Mononuclear cell (primary cell): ENCODE measurements at regions not wholly inside any gene's neighbourhood (a gene's known extent, or its start where the extent isn't known, plus 50 kb on each side); places are given as distances from the start of the nearest gene placed in this dataset.
A peak's percentile ranks its signal among the peaks of the same experiment; 100 is the strongest.
"Not testable (repeated sequence)": the region's sequence is repeated elsewhere in the genome, so short reads cannot be mapped to it uniquely, and the experiment has no call there.

Source experiments
- H3K27me3 ChIP-seq: 2 replicates; pipeline ENCODE4 v1.6.0; 2011; ENCODE audit warnings: low read length, control low read depth; ENCODE audit not compliant: insufficient read depth
- H3K4me1 ChIP-seq: 2 replicates; pipeline ENCODE4 v1.5.1; 2011; ENCODE audit warnings: mild to moderate bottlenecking, low read length, control low read depth; ENCODE audit not compliant: insufficient read depth
- H3K4me3 ChIP-seq: 2 replicates; pipeline ENCODE4 v1.5.1; 2011; ENCODE audit warnings: mild to moderate bottlenecking, low read length, moderate library complexity
- H3K9me3 ChIP-seq: 2 replicates; pipeline ENCODE4 v1.5.1; 2011; ENCODE audit warnings: low read depth, mild to moderate bottlenecking, control low read depth, low read length

DNA sequence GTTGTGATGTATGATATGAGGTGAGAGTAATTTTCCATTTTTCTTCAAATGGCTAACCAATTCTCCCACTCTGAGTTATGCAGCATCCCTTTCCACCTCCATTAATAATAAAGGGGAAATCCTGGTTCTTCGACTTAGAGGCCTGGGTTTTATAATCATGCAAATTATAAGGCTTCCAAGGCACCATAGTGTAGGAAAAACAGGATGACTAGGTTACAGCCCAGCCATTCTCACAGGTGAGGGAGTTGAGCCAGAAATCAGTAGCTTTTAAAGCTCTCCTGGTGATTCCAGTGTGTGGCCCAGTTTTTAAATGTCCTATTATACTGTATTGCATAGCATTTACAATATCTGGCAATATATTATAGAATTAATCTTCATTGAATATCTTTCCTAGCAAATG is 203.1 kb downstream of the ARHGEF9 start:
- Histone ChIP-seq H3K4me3 (no peak overlapping the region), H3K27me3 (no peaks in the 10 kb centered on the region), H3K4me1 (no peaks in the 10 kb centered on the region), H3K9me3 (no peaks in the 10 kb centered on the region)

DNA sequence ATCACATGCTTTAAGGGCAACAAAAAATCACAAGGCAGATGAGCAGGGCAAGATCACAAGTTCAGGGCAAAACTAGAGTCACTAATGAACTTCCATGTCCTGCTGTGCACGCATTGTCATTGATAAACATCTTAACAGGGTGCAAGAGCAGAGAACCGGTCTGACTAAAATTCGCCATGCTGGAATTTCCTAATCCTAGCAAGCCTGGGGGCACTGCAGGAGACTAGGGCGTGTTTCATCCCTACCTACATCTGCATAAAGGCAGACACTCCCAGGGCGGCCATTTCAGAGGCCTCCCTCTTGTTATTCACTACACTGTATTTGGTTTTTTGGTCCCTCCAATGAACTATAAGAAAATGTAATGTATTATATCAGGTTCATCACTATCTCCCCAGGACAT is 203.6 kb downstream of the ARHGEF9 start:
- no peak overlapping the region for H3K4me3 ChIP-seq

DNA sequence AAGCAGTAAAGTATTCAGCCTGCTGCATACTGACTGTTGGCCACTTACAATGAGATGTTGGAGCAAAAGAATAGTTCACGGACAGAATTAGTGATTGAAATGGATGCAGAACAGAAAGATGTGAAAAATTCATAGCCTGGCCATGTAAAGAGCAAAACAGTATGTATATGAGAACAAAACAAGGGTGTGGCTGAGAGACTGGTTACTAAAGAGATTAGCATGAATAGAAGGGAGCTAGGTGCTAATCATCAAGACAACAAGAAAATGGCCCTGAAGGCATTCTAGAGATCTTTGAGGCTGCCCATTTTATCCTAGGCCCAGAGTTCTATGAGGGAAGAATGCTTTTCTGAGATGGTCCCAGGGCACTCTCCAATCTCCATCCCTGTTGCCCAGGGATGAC is 208.5 kb downstream of the ARHGEF9 start:
- Histone ChIP-seq H3K27me3 (no peaks in the 10 kb centered on the region), H3K4me3 (no peak overlapping the region), H3K4me1 (no peaks in the 10 kb centered on the region), H3K9me3 (no peaks in the 10 kb centered on the region)

More for the DNA sequence above, 203.6 kb downstream of the ARHGEF9 start:
- no peaks in the 10 kb centered on the region for H3K27me3 ChIP-seq
- H3K9me3 ChIP-seq = no peaks in the 10 kb centered on the region
- H3K4me1 ChIP-seq = no peaks in the 10 kb centered on the region

DNA sequence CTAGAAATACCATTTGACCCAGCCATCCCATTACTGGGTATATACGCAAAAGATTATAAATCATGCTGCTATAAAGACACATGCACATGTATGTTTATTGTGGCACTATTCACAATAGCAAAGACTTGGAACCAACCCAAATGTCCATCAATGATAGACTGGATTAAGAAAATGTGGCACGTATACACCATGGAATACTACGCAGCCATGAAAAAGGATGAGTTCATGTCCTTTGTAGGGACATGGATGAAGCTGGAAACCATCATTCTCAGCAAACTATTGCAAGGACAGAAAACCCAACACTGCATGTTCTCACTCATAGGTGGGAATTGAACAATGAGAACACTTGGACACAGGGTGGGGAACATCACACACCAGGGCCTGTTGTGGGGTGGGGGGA is 209.3 kb downstream of the ARHGEF9 start:
- not testable (repeated sequence) for H3K27me3 ChIP-seq, H3K4me3 ChIP-seq, H3K9me3 ChIP-seq, H3K4me1 ChIP-seq

DNA sequence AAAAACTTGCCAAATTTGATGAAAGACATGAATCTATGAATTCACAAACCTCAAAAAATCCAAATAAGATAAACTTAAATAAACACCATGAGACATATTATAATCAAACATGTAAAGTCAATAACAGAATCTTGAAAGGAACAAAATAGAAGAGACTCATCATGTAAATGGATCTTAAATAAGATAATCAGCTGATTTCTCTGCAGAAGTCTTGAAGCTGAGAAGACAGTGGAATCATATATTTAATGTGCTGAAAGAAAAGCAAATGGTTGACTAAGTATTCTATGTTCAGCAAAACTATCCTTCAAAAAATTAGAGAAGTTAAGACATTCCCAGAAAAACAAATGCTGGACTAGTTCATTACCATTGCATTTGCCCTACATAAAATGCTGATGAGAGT is 215.7 kb upstream of the SPIN4 start:
- Histone ChIP-seq H3K9me3 (no peaks in the 10 kb centered on the region), H3K4me3 (no peak overlapping the region), H3K4me1 (peaks cover 2% of the 10 kb centered on the region), H3K27me3 (no peaks in the 10 kb centered on the region)

DNA sequence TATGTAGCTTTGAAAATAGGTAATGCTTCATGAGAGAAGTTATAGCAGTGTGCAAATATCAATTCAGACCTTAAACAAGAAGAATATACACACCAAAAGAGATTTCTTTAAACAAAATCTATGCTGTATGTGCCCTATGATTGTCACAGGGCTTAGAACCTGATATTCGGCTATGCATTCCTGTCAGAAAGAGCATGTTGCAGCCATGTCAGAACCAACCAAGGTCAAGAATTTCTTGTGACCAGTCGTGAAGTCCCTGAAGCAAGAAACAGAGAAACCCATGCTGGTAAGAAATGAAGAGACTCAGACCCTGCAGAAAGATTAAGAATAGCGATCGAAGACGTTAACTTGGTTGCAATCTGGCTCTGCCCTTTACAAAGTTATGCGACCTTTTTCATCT is 210.3 kb upstream of the SPIN4 start:
- no peaks in the 10 kb centered on the region for H3K9me3 ChIP-seq
- H3K4me3 ChIP-seq = peak overlapping the region; percentile 58
- no peaks in the 10 kb centered on the region for H3K27me3 ChIP-seq
- H3K4me1 ChIP-seq = peaks cover 7% of the 10 kb centered on the region

DNA sequence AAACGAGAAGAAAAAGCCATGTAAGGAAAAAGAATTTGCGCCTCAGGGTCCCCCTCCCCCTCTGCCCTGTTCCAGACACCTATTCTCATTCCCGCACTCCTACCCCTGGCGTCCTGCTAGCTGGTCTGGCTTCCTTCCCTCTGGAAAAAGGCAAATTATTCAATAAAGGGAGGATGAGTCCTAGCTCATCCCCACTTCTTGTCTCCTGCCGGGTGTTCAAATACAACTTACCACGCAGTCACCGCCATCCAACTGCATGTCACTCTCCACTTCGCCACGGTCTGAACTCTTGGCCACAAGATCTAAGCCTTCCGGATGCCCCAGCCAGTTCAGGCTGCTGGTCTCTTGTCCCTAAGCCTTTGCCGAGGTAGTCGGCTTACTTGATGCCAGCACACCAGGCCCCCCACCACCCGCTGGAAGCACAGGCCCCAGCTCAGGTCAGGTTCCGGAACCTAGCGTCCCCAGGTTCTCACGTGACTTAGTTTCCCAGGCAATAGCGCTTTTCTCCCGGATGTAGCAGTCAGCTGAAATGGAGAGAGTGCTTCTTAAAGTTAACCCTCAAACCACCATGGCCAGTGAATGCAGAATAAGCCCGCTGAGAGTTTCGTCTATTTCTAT is 209.6 kb upstream of the SPIN4 start:
- H3K9me3 ChIP-seq = no peaks in the 10 kb centered on the region
- H3K4me1 ChIP-seq = peaks cover 7% of the 10 kb centered on the region
- peak overlapping the region; percentile 58 for H3K4me3 ChIP-seq
- no peaks in the 10 kb centered on the region for H3K27me3 ChIP-seq

DNA sequence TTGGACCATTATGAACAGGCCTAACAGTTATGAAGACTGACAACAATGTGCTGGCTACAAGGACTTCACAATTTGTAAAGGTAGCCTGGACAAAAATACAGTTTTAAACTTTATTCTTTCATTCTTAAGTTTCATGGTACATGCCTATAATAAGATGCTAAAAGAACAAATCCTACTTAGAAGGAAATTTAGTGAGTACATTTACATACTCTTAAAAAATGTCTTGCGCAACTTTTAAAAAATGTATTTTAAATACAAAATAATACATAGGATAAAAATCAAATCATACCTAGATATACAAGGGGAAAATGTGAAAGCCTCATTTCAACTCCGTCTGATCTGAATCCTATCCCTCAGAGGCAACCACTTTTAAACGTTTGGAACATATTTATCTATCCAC is 200.7 kb upstream of the SPIN4 start:
- Histone ChIP-seq H3K4me1 (no peaks in the 10 kb centered on the region), H3K27me3 (no peaks in the 10 kb centered on the region), H3K4me3 (no peak overlapping the region), H3K9me3 (no peaks in the 10 kb centered on the region)

DNA sequence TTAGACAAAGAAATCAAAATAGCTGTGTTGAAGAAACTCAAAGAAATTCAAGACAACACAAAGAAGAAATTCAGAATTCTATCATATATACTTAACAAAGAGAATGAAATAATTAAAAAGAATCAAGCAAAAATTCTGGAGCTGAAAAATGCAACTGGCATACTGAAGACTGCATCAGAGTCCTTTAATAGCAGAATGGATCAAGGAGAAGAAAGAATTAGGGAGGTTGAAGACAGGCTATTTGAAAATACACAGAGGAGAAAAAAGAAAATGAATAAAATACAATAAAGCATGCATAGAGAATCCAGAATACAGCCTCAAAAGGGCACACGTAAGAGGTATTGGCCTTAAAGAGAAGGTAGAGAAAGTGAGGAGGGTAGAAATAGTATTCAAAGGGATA is 179.5 kb upstream of the SPIN4 start:
- Histone ChIP-seq H3K9me3 (peaks cover 7% of the 10 kb centered on the region), H3K4me1 (no peaks in the 10 kb centered on the region), H3K4me3 (no peak overlapping the region), H3K27me3 (no peaks in the 10 kb centered on the region)

DNA sequence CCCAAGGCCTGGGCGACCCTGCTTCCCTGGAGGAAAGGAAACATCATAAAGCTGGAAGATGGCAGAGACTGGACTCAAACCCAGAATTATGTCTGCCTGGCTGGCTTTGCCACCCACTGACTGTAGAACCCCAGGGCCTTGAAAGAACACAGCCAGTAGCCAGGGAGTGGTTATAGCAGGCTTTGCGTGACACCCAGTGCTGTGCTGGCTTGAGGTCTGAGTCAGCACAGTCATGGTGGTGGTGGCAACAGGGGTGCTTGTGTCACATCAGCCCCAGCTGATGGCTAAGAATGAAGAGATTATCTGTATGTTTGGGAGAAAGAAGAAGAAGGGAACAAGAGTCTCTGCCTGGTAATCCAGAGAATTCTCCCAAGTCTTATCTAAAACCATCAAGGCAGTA is 178.8 kb upstream of the SPIN4 start:
- H3K4me3 ChIP-seq = no peak overlapping the region
- H3K9me3 ChIP-seq = peaks cover 7% of the 10 kb centered on the region
- no peaks in the 10 kb centered on the region for H3K27me3 ChIP-seq
- no peaks in the 10 kb centered on the region for H3K4me1 ChIP-seq

DNA sequence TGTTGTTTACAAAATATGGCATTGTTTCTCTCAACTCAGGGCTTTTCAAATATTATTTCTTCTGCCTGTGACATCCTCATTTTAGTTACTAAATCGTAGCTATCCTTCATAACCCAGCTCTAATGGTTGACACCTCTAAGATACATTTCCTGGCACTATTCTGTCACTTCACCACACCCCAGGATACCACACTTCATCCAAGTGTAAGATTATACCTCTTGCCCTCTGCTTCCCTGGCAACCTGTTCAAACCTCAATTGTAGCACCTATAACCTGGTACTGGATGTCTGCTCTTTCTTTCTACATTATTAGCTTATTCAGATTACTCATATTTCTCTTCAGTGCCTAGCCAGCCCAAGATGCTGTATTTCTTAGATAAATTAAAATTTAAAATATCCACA is 175.7 kb upstream of the SPIN4 start:
- Histone ChIP-seq H3K4me1 (no peaks in the 10 kb centered on the region), H3K4me3 (no peak overlapping the region), H3K9me3 (peaks cover 7% of the 10 kb centered on the region), H3K27me3 (no peaks in the 10 kb centered on the region)

DNA sequence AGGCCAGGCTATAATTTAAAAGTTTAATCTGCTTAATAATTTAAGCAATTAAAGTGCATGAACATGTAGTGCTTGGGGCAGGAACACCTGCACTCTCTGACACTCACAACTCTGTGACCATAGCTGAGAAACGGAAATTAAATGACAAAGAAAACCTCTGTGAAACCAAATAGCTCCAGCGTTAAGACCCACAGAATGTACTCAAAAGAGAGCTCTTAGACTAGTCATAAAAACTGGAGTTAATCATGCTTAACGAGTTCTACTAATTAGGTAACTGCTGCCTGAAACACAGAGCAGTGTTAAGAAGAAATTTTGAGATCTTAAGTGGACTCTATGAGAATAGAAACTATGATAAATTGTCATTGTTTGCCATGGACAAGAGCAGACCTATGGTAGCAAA is 174.4 kb upstream of the SPIN4 start:
- H3K4me1 ChIP-seq = no peaks in the 10 kb centered on the region
- no peaks in the 10 kb centered on the region for H3K27me3 ChIP-seq
- no peaks in the 10 kb centered on the region for H3K9me3 ChIP-seq
- H3K4me3 ChIP-seq = no peak overlapping the region

DNA sequence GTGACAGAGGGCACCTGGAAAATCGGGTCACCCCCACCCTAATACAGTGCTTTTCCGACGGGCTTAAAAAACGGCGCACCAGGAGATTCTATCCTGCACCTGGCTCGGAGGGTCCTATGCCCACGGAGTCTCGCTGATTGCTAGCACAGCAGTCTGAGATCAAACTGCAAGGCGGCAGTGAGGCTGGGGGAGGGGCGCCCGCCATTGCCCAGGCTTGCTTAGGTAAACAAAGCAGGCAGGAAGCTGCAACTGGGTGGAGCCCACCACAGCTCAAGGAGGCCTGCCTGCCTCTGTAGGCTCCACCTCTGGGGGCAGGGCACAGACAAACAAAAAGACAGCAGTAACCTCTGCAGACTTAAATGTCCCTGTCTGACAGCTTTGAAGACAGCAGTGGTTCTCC is 168.2 kb upstream of the SPIN4 start:
- not testable (repeated sequence) for H3K4me3 ChIP-seq, H3K9me3 ChIP-seq, H3K27me3 ChIP-seq, H3K4me1 ChIP-seq

DNA sequence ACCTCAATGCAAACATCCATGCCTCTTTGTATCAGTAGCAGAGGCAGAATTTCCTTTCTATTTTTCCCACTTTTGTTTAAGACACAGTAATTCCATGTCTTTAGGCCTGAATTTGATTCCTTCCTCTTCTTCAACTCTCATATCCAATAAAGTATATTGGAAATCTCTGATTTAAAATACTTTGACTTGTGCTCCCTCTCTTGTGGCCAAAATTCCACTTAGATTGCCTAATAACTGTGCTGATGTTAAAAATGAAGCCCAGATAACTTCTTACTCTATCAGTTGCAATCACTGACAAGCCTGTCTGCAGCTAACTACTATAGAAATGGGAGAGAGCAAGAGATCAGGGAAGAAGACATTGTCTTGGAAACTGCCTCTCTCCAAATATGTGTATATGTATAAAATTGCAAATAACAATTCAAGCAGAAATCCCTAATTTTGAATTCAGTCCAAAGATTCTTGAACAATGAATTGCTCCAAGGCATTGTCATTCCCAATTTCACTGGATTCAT is 163.5 kb upstream of the SPIN4 start:
- H3K27me3 ChIP-seq = no peaks in the 10 kb centered on the region
- no peaks in the 10 kb centered on the region for H3K4me1 ChIP-seq
- no peak overlapping the region for H3K4me3 ChIP-seq
- H3K9me3 ChIP-seq = no peaks in the 10 kb centered on the region

DNA sequence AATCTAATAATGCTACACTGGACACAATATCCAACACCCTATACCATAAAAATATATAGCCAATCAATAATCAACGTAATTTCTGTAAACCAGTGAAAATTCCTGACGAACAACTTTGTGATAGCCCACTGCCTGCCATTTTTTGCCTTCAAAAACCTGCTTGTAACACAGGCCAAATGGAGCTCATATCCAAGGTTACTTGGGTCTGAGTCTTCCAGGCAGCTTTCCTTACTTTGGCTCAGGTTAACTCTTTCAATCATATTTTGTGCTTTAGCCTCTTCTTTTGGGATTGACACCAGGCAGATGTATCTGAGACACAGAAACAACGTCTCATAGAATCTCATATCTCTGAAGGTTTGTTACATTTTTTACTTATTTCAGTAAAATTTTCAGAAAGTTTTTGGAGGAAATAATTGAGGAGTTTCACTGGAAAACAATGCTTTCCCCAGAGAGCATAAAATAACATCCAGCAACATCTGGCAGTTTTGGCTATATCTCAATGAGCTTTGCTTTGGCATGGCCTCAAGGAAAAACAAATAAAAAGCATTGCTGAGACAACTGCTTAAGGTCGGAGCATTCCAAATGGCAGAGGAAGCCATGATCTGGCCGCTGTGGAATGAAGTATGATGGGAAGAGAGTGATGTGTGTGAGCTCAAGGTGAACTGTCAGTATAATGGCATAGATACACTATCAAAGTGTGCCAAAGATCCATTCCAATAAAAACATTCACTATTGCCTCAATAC is 162.9 kb upstream of the SPIN4 start:
- Histone ChIP-seq H3K27me3 (no peaks in the 10 kb centered on the region), H3K4me1 (no peaks in the 10 kb centered on the region), H3K4me3 (no peak overlapping the region), H3K9me3 (no peaks in the 10 kb centered on the region)

DNA sequence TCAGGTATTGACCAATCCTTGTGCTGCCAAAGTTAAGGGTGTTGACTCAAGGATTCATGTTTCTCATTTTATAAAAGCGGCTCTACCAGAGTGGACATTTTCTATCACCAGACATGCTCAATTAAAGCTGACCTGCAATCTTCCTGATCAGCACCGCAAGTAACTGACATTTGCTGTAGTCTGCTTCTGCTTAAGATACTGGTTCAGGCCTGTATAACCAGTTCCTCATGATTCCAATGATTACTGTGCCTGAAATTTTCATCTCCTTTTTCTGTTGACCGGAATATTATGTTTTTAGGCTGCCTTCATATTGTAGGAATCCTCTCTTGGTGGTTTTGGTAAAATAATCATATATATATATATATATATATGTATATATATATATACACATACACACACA is 160.2 kb upstream of the SPIN4 start:
- no peaks in the 10 kb centered on the region for H3K4me1 ChIP-seq
- H3K27me3 ChIP-seq = no peaks in the 10 kb centered on the region
- H3K4me3 ChIP-seq = no peak overlapping the region
- no peaks in the 10 kb centered on the region for H3K9me3 ChIP-seq
